ENCODE measurements at regions not wholly inside any gene's neighbourhood (a gene's known extent, or its start where the extent isn't known, plus 50 kb on each side); places are given as distances from the start of the nearest gene placed in this dataset.

DNA sequence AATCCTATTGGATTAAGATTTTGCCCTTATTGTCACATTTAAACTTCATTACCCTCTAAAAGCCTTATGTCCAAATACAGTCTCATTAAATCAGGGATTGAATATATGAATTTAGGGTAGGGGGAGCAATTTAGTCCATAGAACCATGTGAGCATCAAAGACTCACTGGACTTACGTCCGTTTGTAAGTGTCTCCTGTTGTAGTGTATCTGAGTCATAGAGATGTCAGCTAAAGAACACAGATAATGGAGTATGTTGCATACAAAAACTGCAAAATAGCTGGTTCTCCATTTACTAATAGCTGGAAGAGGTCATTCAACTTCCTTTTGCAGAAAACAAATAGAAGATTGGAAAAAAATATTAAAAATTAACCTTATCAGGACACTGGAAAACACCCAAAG lies 599.1 kb upstream of the SOX9 start:
- no peaks in the 10 kb centered on the region for H3K27me3 ChIP-seq (replicated peaks; ENCODE audit: insufficient read depth, low read depth, low read length, poor library complexity)
- TF ChIP-seq, protein P1, sequence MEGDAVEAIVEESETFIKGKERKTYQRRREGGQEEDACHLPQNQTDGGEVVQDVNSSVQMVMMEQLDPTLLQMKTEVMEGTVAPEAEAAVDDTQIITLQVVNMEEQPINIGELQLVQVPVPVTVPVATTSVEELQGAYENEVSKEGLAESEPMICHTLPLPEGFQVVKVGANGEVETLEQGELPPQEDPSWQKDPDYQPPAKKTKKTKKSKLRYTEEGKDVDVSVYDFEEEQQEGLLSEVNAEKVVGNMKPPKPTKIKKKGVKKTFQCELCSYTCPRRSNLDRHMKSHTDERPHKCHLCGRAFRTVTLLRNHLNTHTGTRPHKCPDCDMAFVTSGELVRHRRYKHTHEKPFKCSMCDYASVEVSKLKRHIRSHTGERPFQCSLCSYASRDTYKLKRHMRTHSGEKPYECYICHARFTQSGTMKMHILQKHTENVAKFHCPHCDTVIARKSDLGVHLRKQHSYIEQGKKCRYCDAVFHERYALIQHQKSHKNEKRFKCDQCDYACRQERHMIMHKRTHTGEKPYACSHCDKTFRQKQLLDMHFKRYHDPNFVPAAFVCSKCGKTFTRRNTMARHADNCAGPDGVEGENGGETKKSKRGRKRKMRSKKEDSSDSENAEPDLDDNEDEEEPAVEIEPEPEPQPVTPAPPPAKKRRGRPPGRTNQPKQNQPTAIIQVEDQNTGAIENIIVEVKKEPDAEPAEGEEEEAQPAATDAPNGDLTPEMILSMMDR (conservative IDR thresholded peaks at IDR 0.05; ENCODE audit: low read depth, low read length): no peak
- no peak for TF ChIP-seq EZH2 (IDR thresholded peaks at IDR 0.05; ENCODE audit: borderline replicate concordance, low read depth, low read length, poor library complexity, severe bottlenecking)
- POLR2A ChIA-PET (ENCODE audit: low non-redundant PET): no interaction called here
- no peaks in the 10 kb centered on the region for H3K9me3 ChIP-seq (ENCODE audit: low read depth, low read length, poor library complexity, severe bottlenecking)
- no TSS peak for BruUV-seq (replicated peaks)
- H3K4me3 ChIP-seq (ENCODE audit: low read depth, low read length, poor library complexity, severe bottlenecking): no peak overlapping the region
- intact Hi-C loops (cut with micrococcal nuclease; ENCODE audit: unreplicated experiment): no loop called here
- DNase-seq (ENCODE audit: low spot score): no peak
- H3K36me3 ChIP-seq (ENCODE audit: insufficient read depth, low read length, poor library complexity, severe bottlenecking): no peaks in the 10 kb centered on the region
- H3K4me1 ChIP-seq (ENCODE audit: insufficient read depth, low read length, poor library complexity, severe bottlenecking): no peaks in the 10 kb centered on the region
- H3K27ac ChIP-seq (ENCODE audit: low read depth, low read length, poor library complexity, severe bottlenecking): no peak overlapping the region
- CTCF ChIA-PET: no interaction called here

DNA sequence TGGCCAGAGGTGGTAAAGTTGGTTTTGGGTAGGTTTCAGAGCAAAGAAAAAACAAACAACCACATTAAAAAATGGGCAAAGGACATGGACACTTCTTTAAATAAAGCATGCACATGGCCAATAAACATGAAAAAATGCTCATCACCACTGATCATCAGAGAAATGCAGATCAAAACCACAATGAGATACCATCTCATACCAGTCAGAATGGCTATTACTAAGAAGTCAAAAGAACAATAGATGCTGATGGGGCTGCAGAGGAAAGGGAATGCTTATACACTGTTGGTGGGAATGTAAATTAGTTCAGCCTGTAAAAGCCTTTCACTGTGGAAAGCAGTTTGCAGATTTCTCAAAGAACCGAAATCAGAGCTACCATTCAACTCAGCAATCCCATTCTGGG lies 598.4 kb upstream of the SOX9 start:
- ChIA-PET CTCF (no interaction called here), POLR2A (ENCODE audit: low non-redundant PET) (no interaction called here)
- DNase-seq (ENCODE audit: low spot score): no peak
- H3K27ac ChIP-seq (ENCODE audit: low read depth, low read length, poor library complexity, severe bottlenecking): no peak overlapping the region
- H3K9me3 ChIP-seq (ENCODE audit: low read depth, low read length, poor library complexity, severe bottlenecking): no peaks in the 10 kb centered on the region
- intact Hi-C loops (cut with micrococcal nuclease; ENCODE audit: unreplicated experiment): no loop called here
- no TSS peak for BruUV-seq (replicated peaks)
- no peaks in the 10 kb centered on the region for H3K27me3 ChIP-seq (replicated peaks; ENCODE audit: insufficient read depth, low read depth, low read length, poor library complexity)
- no peaks in the 10 kb centered on the region for H3K36me3 ChIP-seq (ENCODE audit: insufficient read depth, low read length, poor library complexity, severe bottlenecking)
- no peaks in the 10 kb centered on the region for H3K4me1 ChIP-seq (ENCODE audit: insufficient read depth, low read length, poor library complexity, severe bottlenecking)
- no peak overlapping the region for H3K4me3 ChIP-seq (ENCODE audit: low read depth, low read length, poor library complexity, severe bottlenecking)
- TF ChIP-seq EZH2 (IDR thresholded peaks at IDR 0.05; ENCODE audit: borderline replicate concordance, low read depth, low read length, poor library complexity, severe bottlenecking): no peak

DNA sequence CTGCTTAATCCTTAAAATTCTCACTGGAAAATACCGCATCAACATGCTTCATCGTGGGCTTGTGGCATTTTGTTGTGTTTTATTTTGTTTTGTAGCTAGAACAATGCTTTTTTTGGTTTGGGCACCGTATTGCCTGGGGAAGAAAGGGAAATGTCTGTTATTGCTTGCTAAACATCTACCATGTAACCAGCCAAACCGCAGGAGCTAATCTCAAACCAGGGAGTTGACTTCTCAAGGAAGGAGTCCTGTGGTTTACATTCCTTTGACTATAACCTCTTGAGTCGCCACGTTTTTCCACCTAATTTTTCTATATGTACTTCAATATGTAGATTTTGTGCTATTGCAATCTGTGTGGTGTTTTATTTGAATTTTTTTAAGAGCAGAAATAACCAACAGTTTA lies 593.5 kb upstream of the SOX9 start:
- H3K36me3 ChIP-seq (ENCODE audit: insufficient read depth, low read length, poor library complexity, severe bottlenecking): no peaks in the 10 kb centered on the region
- H3K4me1 ChIP-seq (ENCODE audit: insufficient read depth, low read length, poor library complexity, severe bottlenecking): no peaks in the 10 kb centered on the region
- no peaks in the 10 kb centered on the region for H3K27me3 ChIP-seq (replicated peaks; ENCODE audit: insufficient read depth, low read depth, low read length, poor library complexity)
- TF ChIP-seq EZH2 (IDR thresholded peaks at IDR 0.05; ENCODE audit: borderline replicate concordance, low read depth, low read length, poor library complexity, severe bottlenecking): no peak
- TF ChIP-seq, protein P1 (conservative IDR thresholded peaks at IDR 0.05; ENCODE audit: low read depth, low read length): no peak
- H3K9me3 ChIP-seq (ENCODE audit: low read depth, low read length, poor library complexity, severe bottlenecking): no peaks in the 10 kb centered on the region
- no peak overlapping the region for H3K4me3 ChIP-seq (ENCODE audit: low read depth, low read length, poor library complexity, severe bottlenecking)
- DNase-seq (ENCODE audit: low spot score): no peak
- POLR2A ChIA-PET (ENCODE audit: low non-redundant PET): no interaction called here
- no peak overlapping the region for H3K27ac ChIP-seq (ENCODE audit: low read depth, low read length, poor library complexity, severe bottlenecking)
- no TSS peak for BruUV-seq (replicated peaks)
- intact Hi-C loops (cut with micrococcal nuclease; ENCODE audit: unreplicated experiment): no loop called here
- CTCF ChIA-PET: no interaction called here

DNA sequence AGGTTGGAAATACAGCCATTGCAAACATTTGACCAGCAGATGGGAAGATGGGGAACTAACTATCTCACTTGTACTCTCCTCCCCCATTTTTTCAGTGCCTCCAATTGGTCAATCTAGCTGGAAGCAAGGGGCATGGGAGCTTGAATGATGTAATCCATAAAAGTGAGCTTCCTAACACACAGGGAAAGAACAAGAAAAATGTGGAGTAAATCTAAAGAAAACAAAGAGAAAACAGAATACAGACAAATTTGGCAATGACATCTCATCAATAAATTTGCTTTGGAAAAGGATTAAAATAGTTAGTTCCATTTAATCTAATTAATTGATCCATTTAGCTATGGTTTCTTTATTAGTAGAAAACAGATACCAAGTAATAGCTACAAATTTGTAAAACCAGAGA lies 592.6 kb upstream of the SOX9 start:
- no peak overlapping the region for H3K27ac ChIP-seq (ENCODE audit: low read depth, low read length, poor library complexity, severe bottlenecking)
- H3K36me3 ChIP-seq (ENCODE audit: insufficient read depth, low read length, poor library complexity, severe bottlenecking): no peaks in the 10 kb centered on the region
- H3K4me3 ChIP-seq (ENCODE audit: low read depth, low read length, poor library complexity, severe bottlenecking): no peak overlapping the region
- TF ChIP-seq EZH2 (IDR thresholded peaks at IDR 0.05; ENCODE audit: borderline replicate concordance, low read depth, low read length, poor library complexity, severe bottlenecking): no peak
- TF ChIP-seq, protein P1 (conservative IDR thresholded peaks at IDR 0.05; ENCODE audit: low read depth, low read length): no peak
- DNase-seq (ENCODE audit: low spot score): no peak
- ChIA-PET CTCF (no interaction called here), POLR2A (ENCODE audit: low non-redundant PET) (no interaction called here)
- no peaks in the 10 kb centered on the region for H3K27me3 ChIP-seq (replicated peaks; ENCODE audit: insufficient read depth, low read depth, low read length, poor library complexity)
- intact Hi-C loops (cut with micrococcal nuclease; ENCODE audit: unreplicated experiment): no loop called here
- no TSS peak for BruUV-seq (replicated peaks)
- no peaks in the 10 kb centered on the region for H3K9me3 ChIP-seq (ENCODE audit: low read depth, low read length, poor library complexity, severe bottlenecking)
- H3K4me1 ChIP-seq (ENCODE audit: insufficient read depth, low read length, poor library complexity, severe bottlenecking): no peaks in the 10 kb centered on the region
